ENCODE measurements at regions not wholly inside any gene's neighbourhood (a gene's known extent, or its start where the extent isn't known, plus 50 kb on each side); places are given as distances from the start of the nearest gene placed in this dataset.
A peak's percentile ranks its signal among the peaks of the same experiment; 100 is the strongest.

DNA sequence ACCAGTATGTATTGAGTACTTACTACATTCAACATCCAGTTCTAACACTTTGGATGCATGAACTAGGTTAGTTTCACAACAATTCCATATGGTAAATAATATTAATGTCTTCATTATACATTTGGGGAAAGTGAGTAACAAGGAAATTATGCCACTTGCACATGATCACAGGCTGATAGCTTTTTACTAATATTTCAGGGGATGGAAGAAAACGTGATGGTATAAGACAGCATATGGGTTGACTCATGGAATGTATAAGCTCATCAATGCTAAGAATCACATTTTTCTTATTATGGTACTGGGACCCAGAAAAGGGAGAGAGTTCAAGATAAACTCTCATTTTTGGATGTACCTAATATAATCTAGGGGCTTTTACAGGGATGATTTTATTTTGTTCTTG lies 188.7 kb downstream of the MIAT start:
- no peak for DNase-seq

DNA sequence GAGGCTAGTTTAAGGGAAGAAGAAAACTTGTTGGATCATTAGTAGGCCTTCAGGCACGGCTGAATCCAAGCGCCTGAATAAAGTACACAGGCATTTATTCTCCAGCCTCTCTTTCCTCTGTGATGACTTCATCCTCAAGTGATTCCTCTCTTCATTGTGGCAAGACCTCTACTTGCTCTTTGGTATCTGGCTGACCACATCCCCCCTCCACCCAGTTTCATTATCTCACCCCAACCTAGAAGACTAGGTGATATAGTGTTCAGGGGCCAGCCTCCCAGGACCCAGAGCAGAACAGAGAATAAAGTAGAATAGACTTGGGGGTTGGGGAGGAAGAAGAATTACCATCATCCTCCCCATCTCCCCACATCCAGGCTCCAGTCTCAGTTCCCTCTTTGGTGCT lies 189.3 kb downstream of the MIAT start:
- no peak for DNase-seq

DNA sequence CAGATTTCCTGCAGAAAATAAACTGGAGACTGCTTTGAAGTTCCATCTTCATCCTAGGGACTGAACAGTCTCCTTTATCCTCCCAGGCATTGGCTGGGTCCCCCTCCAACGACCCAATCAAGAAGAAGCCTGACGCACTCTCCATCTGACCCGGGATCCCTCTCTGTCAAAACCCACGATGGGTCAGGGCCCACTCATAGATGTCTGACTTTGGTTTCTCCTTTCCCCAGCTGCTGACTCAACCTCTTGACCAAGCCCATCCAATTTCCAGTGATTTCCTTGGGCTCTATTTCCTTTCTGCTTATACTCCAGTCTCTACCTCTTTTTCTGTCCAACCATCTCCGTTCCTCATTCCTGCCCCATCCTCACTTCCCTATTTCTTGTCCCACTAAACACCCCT lies 189.7 kb downstream of the MIAT start:
- no peak for DNase-seq

- no peak for DNase-seq
Observed at GRCh38 chr22:26847816-26848215, 190.4 kb downstream of the MIAT start.

DNA sequence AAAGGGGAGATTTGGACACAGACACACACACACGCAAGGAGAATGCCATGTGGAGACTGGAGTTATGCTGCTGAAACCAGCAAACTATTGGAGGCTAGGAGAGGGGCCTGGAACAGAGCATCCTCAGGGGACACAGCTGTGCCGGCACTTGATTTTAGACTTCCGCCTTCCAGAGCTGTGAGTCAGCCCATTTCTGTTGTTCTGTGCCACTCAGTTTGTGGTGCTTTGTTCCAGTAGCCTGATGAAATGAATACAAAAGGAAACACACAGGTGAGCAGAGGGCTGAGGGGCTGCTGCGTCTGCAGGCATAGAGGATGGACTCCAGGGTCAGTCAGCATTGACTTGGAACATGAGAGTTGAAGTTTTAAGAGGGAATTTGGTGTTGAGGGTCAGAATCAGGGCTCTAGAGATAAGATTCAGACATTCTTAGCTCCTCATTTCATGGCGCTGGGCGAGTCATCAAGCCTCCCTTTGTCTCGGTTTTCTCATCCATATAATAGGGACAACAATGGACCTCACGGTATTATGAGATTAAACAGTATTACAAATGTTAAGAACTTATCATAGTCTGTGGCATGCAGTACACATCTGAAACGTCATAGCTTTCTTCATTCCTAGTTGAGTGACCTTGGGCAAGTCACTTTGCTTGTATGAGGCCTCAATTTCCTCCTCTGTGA lies 191.0 kb downstream of the MIAT start:
- DNase-seq, result peak in 1 of 3 donors; percentile 44

- DNase-seq, result no peak
Observed at GRCh38 chr22:26849575-26849974, 192.2 kb downstream of the MIAT start.

DNA sequence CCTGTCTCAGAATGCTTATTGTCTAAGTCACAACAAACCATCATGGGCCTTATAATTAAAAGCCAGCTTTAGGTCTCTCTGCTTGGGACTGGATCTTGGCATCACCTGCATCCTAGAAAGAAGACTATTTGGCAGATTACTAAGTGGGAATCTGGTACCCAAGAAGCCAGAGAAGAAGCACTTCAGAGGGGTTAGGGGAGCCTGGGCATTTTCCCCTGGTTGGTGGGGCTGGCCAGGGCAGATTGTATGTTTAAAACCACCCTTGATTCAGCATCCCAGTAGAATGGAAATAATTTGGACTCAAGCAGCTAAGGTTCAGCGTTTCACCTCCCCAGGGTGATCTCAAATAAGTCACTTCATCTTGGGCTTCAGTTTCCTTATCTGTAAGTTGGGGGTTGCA lies 193.7 kb downstream of the MIAT start:
- DNase-seq, result no peak

- DNase-seq, result no peak
Observed at GRCh38 chr22:26852176-26852575, 194.8 kb downstream of the MIAT start.

GRCh38 chr22:26853071-26853470 lies 195.7 kb downstream of the MIAT start:
- DNase-seq, result no peak

GRCh38 chr22:26853495-26853894 lies 196.1 kb downstream of the MIAT start:
- DNase-seq, result no peak

DNA sequence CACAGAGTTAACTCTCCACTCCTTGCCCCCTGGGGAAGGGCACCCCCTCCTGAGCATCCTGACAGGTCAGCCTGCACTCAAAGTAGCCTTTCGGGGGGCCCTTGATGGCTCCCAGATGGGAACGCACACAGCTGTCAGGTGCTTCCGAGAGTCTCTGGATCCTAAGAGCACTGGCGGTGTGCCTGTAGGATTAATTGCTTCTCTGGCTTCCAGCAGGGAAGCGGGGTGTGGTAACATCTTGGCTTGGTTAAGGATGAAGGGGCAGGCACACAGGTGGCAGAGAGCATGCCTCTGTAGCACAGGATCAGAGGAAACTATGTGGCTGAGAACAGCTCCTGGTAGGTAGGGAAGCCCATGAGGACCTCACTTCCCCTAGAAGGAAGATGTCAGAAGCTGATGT lies 199.8 kb downstream of the MIAT start:
- no peak for DNase-seq

- no peak for DNase-seq
Observed at GRCh38 chr22:26860301-26860700, 202.9 kb downstream of the MIAT start.

DNA sequence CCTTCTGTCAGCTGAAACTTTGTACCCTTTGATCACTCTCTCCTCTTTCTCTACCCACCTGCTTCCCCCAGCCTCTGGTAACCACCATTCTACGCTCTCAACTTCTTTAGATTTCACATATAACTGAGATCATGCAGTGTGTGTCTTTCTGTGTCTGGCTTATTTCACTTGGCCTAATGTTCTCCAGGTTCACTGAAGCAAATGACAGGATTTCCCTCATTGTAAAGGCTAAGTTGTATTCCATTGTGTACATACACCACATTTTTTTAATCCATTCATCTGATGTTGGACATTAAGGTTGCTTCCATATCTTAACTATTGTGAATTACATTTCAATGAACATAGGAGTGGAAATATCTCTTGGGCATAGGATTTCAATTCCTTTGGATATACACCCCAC lies 207.6 kb downstream of the MIAT start:
- no peak for DNase-seq

DNA sequence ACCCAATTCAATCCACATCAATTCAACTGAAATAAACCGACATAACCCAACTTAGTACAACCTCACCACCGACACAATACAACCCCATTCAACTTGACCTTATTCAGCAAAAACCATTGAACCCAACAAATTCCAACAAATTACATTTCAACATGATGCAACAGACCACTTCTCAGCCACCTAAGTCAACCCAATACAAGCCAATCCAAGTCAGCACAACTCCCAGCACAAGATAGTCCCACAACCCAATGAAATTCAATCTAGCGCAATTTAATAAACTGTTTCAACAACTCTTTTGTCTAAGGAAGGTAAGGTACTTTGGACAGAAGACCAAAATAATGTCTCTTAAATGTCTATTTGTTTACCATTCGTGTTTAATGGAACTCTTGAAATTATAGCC lies 226.0 kb downstream of the MIAT start:
- DNase-seq, result no peak

GRCh38 chr22:26884921-26885320 lies 227.5 kb downstream of the MIAT start:
- DNase-seq, result peak; percentile 29 to 36 (median 31)

GRCh38 chr22:26885441-26886261 lies 228.3 kb downstream of the MIAT start:
- DNase-seq, result no peak

DNA sequence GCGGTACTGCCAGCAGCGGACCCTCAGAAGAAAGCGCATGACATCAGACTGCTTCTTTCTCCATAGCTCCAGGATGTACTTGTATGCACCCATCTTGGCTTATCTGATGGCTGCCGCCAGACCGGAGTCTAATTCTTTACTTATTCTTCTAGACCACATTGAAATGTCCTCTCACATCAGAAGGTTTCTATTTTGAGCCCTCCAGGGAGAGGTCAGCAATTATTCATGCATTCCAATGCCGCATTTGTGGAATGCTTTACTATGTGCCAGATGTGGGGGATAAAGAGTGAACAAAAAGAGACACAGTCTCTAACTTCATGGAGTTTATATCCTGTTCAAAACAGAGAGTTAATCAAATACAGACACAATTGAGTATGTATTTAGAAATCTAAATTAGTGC lies 230.1 kb downstream of the MIAT start:
- peak in 2 of 3 donors; percentile 56 to 93 for DNase-seq

- DNase-seq, result no peak
Observed at GRCh38 chr22:26887916-26888315, 230.5 kb downstream of the MIAT start.

DNA sequence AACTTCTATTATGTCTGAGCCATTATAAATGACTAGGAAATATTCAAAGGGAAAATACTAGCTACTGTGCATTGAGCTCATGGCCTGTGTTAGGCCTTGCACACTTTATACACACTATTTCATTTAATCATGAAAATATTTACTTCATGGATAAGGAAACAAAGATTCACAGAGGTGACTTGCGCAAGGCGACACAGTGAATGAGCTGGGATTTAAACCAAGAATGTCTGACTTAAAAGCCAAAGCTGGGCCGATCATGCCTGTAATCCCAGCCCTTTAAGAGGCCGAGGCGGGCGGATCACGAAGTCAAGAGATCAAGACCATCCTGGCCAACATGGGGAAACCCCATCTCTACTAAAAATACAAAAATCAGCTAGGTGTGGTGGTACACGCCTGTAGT lies 231.5 kb downstream of the MIAT start:
- no peak for DNase-seq

- no peak for DNase-seq
Observed at GRCh38 chr22:26889802-26890201, 232.4 kb downstream of the MIAT start.

DNA sequence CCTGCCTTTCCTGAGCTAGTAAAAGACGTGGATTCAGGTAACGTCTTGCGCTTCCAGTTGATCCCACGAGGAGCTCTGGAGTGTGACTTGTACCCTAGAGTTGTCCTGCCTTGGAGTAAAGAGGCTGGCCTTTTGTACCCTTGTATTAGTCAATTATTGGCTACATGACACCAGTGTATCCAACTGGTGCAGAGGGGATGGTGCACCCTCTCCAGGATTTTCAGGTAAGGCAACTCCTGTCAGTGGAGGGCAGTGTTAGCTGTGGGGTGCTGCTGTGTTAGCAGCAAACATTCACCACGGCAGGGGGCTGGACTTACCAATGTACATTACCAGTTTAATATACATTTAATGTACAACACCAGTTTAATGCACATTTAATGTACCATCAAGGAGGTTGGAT lies 233.5 kb downstream of the MIAT start:
- no peak for DNase-seq

- DNase-seq, result peak in 1 of 3 donors; percentile 32
Observed at GRCh38 chr22:26891429-26891828, 234.0 kb downstream of the MIAT start.

All from muscle of back (tissue), 3 donors.